Gastroesophageal sphincter (tissue), 2 donors: ENCODE measurements at regions not wholly inside any gene's neighbourhood (a gene's known extent, or its start where the extent isn't known, plus 50 kb on each side); places are given as distances from the start of the nearest gene placed in this dataset.

Source experiments
- EP300 ChIP-seq: sonication (generic); formaldehyde crosslinking; IDR thresholded peaks from one replicate; pipeline ENCODE4 v1.6.1; 2017; ENCODE audit warnings: antibody characterized with exemption, mild to moderate bottlenecking
- POLR2A ChIP-seq, 2 donors: fragments of 450-650 bp; IDR thresholded peaks; one replicate each; pipeline ENCODE4 v1.6.1; 2017; ENCODE audit warnings: antibody characterized with exemption in 2 of 2, mild to moderate bottlenecking in 2 of 2, moderate library complexity in 1 of 2

- TF ChIP-seq EP300 (no peak), POLR2A (IDR thresholded peaks at IDR 0.05) (no peak)
Measured at GRCh38 chr21:35195232-35195631, 146.1 kb upstream of the RUNX1 start.
